ENCODE measurements at regions not wholly inside any gene's neighbourhood (a gene's known extent, or its start where the extent isn't known, plus 50 kb on each side); places are given as distances from the start of the nearest gene placed in this dataset.

DNA sequence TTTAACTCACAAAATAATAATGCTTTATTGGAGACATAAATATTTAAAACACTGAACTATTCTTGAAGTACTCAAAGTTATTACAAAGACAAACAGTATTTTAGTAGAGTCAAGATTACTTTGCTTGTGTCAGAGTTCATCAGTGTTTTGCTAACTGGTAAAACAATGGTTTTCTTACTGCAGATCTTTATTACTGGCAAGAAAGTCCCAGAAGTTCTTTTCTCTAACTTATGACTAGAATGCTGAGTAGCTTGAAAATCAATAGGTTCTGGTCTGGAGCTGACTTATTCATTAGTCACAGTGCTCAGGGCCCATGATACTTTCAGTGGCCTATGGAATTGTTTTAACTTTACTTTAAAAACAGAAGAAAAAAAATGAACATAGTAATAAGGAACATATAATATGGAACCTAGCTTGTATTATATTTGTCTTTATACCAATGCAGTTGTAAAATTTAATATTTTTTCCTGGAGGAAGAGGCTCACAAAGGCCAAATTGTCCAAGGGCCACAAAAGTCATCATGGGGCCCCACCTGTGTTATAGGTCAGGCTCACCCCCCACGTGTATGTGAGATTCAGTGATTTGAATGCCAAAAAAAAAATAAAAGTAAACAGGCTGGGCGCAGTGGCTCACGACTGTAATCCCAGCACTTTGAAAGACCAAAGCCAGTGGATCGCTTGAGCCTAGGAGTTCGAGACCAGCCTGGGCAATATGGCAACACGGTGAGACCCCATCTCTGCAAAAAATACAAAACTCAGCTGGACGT is 53.3 kb downstream of the PLEKHG1 start:
- TF ChIP-seq, protein P1, sequence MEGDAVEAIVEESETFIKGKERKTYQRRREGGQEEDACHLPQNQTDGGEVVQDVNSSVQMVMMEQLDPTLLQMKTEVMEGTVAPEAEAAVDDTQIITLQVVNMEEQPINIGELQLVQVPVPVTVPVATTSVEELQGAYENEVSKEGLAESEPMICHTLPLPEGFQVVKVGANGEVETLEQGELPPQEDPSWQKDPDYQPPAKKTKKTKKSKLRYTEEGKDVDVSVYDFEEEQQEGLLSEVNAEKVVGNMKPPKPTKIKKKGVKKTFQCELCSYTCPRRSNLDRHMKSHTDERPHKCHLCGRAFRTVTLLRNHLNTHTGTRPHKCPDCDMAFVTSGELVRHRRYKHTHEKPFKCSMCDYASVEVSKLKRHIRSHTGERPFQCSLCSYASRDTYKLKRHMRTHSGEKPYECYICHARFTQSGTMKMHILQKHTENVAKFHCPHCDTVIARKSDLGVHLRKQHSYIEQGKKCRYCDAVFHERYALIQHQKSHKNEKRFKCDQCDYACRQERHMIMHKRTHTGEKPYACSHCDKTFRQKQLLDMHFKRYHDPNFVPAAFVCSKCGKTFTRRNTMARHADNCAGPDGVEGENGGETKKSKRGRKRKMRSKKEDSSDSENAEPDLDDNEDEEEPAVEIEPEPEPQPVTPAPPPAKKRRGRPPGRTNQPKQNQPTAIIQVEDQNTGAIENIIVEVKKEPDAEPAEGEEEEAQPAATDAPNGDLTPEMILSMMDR (IDR thresholded peaks at IDR 0.05; ENCODE audit: insufficient read depth, low read depth, low read length), result no peak
- no peak for TF ChIP-seq EZH2 (IDR thresholded peaks at IDR 0.05; ENCODE audit: insufficient read depth, low read length)
